HepG2 (cell line): ENCODE measurements at regions not wholly inside any gene's neighbourhood (a gene's known extent, or its start where the extent isn't known, plus 50 kb on each side); places are given as distances from the start of the nearest gene placed in this dataset.

ENCODE experiments used
- NFATC3 ChIP-seq: sonication (generic); formaldehyde crosslinking; IDR thresholded peaks from 2 replicates; pipeline ENCODE4 v1.5.1; 2020; ENCODE audit warnings: mild to moderate bottlenecking, missing genetic modification reagents
- NFIC ChIP-seq: IDR thresholded peaks from 2 replicates; pipeline ENCODE4 v1.6.1; 2012; ENCODE audit warnings: mild to moderate bottlenecking, low read length, inconsistent platforms
- PHF21A ChIP-seq: sonication (generic); formaldehyde crosslinking; IDR thresholded peaks from 2 replicates; pipeline ENCODE4 v1.5.0; 2020; ENCODE audit warnings: mild to moderate bottlenecking, missing genetic modification reagents
- ZFX ChIP-seq: sonication (generic); formaldehyde crosslinking; IDR thresholded peaks from 2 replicates; pipeline ENCODE4 v1.4.0; 2020; ENCODE audit warnings: mild to moderate bottlenecking, low read depth, missing genetic modification reagents, moderate library complexity
- ZNF781 ChIP-seq: sonication (generic); formaldehyde crosslinking; IDR thresholded peaks from 2 replicates; pipeline ENCODE4 v1.5.1; 2020; ENCODE audit warnings: borderline replicate concordance, mild to moderate bottlenecking, missing genetic modification reagents; ENCODE audit errors: not compliant biosample characterization
- TF ChIP-seq, protein P1 (sequence below): sonication (generic); formaldehyde crosslinking; IDR thresholded peaks from 2 replicates; pipeline ENCODE4 v1.5.0; 2020; ENCODE audit warnings: mild to moderate bottlenecking, missing genetic modification reagents, moderate library complexity

DNA sequence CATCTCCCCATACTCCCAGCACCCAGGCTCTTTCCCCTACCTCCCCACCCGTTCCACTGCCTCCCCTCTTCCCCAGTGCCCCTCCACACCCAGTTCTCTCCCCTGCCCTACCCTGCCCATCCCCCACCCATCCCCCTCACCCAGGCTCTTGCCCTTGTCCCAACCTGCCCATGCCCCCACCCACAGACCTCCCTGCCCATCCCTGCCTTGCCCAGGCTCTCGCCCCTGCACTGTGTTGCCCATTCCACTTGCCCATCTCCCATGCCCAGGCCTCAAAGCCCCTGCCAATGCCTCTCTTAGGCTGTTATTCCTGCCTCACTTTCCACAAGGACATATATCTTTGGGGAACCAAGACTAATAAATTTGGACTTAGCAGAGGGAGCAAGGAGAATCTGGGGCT, 262.6 kb upstream of the CXCL12 start:
- TF ChIP-seq, protein P1, sequence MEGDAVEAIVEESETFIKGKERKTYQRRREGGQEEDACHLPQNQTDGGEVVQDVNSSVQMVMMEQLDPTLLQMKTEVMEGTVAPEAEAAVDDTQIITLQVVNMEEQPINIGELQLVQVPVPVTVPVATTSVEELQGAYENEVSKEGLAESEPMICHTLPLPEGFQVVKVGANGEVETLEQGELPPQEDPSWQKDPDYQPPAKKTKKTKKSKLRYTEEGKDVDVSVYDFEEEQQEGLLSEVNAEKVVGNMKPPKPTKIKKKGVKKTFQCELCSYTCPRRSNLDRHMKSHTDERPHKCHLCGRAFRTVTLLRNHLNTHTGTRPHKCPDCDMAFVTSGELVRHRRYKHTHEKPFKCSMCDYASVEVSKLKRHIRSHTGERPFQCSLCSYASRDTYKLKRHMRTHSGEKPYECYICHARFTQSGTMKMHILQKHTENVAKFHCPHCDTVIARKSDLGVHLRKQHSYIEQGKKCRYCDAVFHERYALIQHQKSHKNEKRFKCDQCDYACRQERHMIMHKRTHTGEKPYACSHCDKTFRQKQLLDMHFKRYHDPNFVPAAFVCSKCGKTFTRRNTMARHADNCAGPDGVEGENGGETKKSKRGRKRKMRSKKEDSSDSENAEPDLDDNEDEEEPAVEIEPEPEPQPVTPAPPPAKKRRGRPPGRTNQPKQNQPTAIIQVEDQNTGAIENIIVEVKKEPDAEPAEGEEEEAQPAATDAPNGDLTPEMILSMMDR (CRISPR knock-in tag): no peak
- TF ChIP-seq ZFX (CRISPR knock-in tag) (no peak), ZNF781 (CRISPR knock-in tag) (no peak), NFIC (no peak), NFATC3 (CRISPR knock-in tag) (no peak), PHF21A (CRISPR knock-in tag) (no peak)
